ENCODE measurements at regions not wholly inside any gene's neighbourhood (a gene's known extent, or its start where the extent isn't known, plus 50 kb on each side); places are given as distances from the start of the nearest gene placed in this dataset.
"Not testable (repeated sequence)": the region's sequence is repeated elsewhere in the genome, so short reads cannot be mapped to it uniquely, and the experiment has no call there.

- not testable (repeated sequence) for DNase-seq
Observed at GRCh38 chr20:55517584-55517983, 487.7 kb downstream of the CBLN4 start.

- DNase-seq: no peak
Observed at GRCh38 chr20:55515832-55516231, 489.5 kb downstream of the CBLN4 start.

- no peak for DNase-seq
Observed at GRCh38 chr20:55514531-55514930, 490.8 kb downstream of the CBLN4 start.

GRCh38 chr20:55513954-55514353 is 491.4 kb downstream of the CBLN4 start:
- DNase-seq: no peak

DNA sequence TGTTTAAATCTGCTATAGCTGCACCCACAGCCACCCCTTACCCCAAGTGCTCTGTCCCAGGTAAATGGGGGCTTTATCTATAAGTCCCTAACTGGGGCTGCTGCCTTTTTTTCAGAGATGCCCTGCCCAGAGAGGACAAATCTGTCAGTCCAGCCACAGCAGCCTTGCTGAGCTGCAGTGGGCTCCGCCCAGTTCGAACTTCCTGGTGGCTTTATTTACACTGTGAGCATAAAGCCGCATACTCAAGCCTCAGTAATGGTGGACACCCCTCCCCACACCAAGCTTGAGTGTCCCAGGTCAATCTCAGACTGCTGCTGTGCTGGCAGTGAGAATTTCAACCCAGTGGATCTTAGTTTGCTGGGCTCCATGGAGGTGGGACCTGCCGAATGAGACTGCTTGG is 505.2 kb downstream of the CBLN4 start:
- no peak for DNase-seq

DNA sequence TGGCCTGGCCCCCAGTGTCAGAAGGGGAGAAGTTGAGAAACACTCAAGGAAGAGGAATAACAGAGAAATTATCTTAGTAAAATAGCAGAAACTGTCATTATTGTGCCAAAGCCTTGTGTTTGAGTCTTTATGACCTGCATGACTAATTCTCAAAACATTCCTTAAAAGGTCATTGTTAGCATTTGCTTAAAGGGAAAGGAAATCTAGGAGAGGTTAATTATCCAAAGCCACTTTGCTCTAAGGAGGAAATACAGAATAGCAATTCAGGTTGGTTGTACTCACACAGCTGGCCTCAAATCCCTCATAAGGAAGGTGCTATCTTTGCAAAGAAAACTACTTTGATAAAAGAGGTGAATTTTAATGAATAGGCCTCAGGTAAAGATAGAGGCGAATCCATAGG is 516.7 kb downstream of the CBLN4 start:
- no peak for DNase-seq

GRCh38 chr20:55478724-55479450 is 526.4 kb downstream of the CBLN4 start:
- DNase-seq: no peak

DNA sequence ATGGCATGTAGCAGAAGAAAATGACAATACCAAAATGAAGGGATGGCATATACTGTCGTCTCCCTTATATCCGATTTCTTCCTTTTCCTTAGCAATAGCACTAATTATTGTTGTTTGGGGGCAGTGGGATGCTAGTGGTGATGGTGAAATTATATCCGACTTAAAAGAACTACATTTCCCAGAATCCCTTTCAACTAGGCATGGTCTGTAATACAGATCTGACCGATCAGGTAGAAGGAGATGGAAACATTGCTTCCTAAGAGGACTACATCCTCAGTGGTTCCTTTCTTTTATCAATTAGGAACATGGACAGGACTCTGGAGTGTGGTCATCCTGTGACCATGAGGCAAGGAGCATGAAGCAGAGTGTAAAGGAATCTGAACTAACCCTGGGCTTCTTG is 532.6 kb downstream of the CBLN4 start:
- no peak for DNase-seq

- no peak for DNase-seq
Observed at GRCh38 chr20:55471052-55472006, 534.0 kb downstream of the CBLN4 start.

DNA sequence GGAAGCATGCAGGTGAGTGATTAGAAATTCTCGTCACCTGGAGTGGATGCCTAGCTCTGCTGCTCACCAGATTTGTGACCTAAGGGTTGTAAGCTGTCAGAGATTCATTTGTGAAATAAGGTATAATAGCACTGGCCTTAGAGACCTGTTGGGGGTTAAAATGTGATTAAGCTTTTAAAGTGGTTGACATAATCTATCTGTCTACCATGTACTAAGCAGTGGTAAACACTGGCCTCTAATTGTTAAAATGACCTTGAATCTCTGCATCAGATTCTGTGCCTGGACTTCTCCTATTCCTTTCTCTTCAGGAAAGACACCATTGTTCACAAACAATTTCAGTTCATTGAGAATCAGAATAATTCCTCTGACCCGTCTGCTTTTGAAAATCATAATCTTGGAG is 536.2 kb downstream of the CBLN4 start:
- no peak for DNase-seq

DNA sequence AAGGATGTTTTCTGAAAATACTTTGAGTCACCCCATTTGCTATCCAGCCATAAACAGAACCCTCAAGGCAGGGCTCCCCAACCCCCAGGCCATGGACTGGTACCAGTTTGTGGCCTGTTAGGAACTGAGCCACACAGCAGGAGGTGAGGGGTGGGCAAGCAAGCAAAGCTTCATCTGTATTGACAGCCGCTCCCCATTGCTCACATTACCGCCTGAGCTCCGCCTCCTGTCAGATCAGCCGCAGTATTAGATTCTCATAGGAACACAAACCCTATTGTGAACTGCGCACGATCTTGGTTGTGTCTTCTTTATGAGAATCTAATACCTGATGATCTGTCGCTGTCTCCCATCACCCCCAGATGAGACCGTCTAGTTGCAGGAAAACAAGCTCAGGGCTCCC is 543.8 kb downstream of the CBLN4 start:
- no peak for DNase-seq

DNA sequence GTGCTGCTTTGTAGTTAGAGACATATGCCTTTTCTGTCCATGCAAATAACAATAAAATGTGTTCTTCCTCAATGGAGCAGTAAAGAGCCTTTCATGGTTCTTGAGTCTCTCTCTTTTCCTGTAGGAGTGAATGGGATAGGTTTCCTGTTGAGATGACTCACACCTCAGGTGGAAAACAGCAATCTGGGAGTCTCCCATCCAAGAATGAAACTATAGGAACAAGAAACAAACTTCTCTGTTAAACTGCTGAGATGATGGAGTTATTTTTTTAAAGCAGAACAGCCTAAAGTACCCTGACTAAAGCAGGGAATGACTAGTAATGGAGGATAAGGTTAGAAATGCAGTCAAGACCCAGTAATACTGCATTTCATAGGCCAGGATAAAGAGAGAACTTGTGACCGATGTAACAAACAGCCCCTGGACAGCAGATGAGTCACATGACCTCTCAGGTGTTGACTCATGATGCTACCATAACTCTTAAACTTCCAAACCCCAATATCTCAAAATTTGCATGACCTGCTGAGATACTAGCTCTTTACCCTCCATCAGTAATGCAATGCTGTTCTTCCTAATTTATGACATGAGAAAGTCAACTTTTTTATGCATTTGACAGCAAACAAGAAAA is 548.9 kb downstream of the CBLN4 start:
- no peak for DNase-seq

DNA sequence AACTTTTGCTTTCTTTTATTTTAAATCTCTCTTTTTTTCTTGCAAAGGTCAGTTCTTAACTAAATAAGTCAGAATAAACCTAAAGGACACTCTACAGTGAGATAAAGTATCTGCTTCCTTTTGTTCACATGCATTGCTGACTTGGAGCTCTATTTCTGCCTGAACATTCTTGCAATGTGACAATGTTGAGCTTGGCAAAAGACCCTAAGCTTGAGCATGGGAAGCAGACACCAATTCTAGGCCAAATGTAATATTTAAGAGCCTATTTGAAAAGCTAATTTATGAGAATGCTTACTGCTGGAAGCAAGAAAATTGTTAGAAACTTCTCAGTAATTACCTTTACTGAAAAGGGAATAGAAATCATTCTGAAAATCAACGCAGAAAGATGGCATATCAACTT is 556.2 kb downstream of the CBLN4 start:
- no peak for DNase-seq

DNA sequence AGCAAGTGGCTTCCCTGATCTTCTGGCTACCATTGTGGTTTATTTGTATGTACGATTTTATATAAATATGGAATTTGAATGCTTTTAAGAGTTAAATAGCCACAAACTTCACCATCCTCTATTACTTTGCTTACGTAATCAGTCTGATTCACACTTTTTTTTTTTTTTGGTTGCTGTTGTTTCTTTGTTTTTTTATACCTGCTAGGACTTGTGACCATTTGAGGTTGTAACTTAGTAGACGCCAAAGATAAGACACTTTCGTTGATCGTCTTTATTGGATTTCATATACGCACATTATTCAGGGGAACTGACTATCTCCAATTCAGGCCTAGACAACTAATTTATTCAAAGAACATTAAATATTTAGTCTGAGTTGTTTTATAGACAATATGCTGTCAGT is 559.0 kb downstream of the CBLN4 start:
- DNase-seq: no peak

- DNase-seq: no peak
Observed at GRCh38 chr20:55439070-55439469, 566.2 kb downstream of the CBLN4 start.

DNA sequence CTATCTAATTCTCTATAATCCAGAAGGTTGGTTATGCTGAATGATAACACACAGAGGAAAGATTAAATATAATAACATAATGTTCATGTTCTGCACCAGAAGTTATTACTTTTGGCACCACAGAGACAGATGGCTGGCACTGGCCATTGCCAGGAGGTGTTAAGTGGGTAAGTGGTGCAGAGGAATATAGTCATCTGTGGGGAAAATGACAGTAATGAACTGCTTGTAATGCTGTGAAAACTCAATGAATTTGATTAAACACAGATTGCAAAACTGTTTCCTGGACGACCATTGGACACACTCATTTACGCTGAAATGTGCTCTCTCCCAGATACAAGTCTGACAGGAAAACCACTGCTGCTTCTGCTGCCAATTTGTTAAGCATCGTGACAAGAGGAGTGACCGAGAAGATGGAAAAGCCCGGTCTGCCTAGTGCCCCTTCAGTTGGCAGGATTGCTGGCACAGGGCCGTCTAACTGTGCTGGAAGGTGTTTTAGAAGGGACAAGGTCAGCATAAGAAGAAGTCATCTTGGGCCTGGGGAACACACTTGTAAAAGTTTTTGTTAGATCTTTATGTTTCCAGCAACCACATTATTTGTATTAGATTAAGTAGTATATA is 567.4 kb downstream of the CBLN4 start:
- DNase-seq: no peak

GRCh38 chr20:55424968-55425367 is 580.4 kb downstream of the CBLN4 start:
- DNase-seq: no peak

- DNase-seq: no peak
Observed at GRCh38 chr20:55424476-55424875, 580.8 kb downstream of the CBLN4 start.

DNA sequence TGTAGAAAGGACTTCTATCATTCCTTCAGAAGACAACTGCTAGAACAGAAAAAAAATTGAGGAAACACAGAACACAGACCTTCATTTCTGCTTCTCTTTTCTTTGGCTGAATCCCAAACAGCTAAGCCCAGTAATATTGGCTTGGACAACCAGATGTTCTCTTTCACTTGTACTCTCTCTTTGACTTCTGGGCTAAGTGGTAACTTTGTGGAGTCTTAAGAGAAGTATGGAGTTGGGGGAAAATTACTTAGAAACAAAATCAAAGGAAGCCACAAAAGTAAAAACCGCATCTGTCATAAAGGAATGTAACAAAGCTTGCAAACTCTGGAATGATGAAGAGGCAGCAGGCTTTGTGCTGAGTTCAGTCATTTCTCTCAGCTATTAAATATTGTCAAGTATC is 587.5 kb downstream of the CBLN4 start:
- DNase-seq: no peak

DNA sequence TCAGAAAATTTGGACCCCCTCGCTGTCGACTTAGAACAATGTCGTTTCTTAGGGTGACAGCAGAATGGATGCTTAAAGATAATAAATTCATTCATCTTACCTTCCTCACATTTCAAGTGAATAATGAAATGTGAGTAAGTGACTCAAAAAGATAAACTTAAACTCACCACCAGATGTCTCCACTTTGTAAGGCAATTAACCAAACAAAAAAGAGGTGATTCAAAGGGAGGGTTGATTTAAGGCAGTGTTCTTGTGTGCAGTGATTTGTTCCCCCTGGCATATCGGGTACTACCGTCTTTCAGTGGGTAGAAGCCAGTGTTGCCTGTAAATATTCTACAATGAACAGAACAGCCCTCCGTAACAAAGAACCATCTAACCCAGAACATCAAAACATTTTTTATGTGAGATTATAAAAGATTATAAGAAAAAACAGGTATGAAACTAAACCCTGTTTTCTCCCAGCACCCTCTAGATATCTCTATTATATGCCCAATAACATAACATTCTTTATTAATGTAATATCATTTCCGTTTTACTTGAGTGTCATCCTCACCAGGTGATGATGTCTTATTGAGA is 589.7 kb downstream of the CBLN4 start:
- DNase-seq: peak in 1 of 4 experiments; percentile 2

DNA sequence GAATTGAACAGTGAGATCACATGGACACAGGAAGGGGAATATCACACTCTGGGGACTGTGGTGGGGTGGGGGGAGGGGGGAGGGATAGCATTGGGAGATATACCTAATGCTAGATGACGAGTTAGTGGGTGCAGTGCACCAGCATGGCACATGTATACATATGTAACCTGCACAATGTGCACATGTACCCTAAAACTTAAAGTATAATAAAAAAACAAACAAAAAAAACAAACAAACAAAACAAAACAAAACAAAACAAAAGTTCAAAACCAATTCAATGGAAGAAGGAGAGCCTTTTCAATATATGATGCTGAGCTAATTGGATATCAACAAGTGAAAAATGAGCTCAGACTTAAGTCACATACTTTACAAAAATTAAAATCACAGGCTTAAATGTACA is 592.8 kb downstream of the CBLN4 start:
- not testable (repeated sequence) for DNase-seq

DNA sequence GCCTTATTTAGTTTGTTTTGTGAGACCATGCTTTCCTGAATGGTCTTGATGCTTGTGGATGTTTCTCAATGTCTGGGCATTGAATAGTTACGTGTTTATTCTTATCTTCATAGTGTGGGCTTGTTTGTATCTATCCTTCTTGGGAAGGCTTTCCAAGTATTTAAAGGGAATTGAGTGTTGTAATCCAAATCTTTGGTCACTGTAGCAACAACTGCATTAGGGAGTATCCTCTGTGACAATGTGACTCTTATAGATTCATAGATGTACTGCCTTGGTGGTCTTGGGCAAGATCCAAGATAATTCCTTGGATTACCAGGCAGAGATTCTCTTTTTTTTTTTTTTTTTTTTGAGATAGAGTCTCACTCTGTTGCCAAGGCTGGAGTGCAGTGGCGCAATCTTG is 598.4 kb downstream of the CBLN4 start:
- no peak for DNase-seq

GRCh38 chr20:55394592-55394991 is 610.7 kb downstream of the CBLN4 start:
- DNase-seq: no peak

Measured in suppressor macrophage (primary cell).